Gastroesophageal sphincter (tissue), 4 donors: ENCODE measurements at regions not wholly inside any gene's neighbourhood (a gene's known extent, or its start where the extent isn't known, plus 50 kb on each side); places are given as distances from the start of the nearest gene placed in this dataset.

Source experiments
- ATAC-seq: fragments of 150-250 bp; one replicate; pipeline ENCODE4 v1.9.1; 2016; ENCODE audit warnings: mild to moderate bottlenecking, moderate library complexity
- H3K27ac ChIP-seq, 4 donors: fragments of 200-600 bp; sonication (generic) in 3 of 4; 1 replicate in 3 of 4; 2 replicates in 1 of 4; pipeline ENCODE4 v1.5.1; 2016 to 2019
- H3K27me3 ChIP-seq: fragments of 200-600 bp; sonication (generic); one replicate; pipeline ENCODE4 v1.5.1; 2019
- H3K36me3 ChIP-seq, 2 donors: fragments of 200-600 bp; sonication (generic); one replicate each; pipeline ENCODE4 v1.5.1; 2019; ENCODE audit warnings: control low read depth in 1 of 2
- H3K4me1 ChIP-seq, 3 donors: fragments of 200-600 bp; sonication (generic); 1 replicate in 2 of 3; 2 replicates in 1 of 3; pipeline ENCODE4 v1.5.1; 2016 to 2019; ENCODE audit warnings: control low read depth in 2 of 3
- H3K4me3 ChIP-seq, 2 donors: fragments of 200-600 bp; sonication (generic); one replicate each; pipeline ENCODE4 v1.5.1; 2019; ENCODE audit warnings: mild to moderate bottlenecking in 1 of 2, moderate library complexity in 1 of 2
- H3K9me3 ChIP-seq, 3 donors: fragments of 200-600 bp; sonication (generic); one replicate each; pipeline ENCODE4 v1.5.1; 2017 to 2019; ENCODE audit warnings: control low read depth in 2 of 3
- CTCF ChIP-seq, 4 experiments: fragments of 200-600 bp in 2 of 4; fragments of 450-650 bp in 2 of 4; sonication (generic) in 1 of 4; IDR thresholded peaks; one replicate each; pipeline ENCODE4 v1.5.1; 2017 to 2019; ENCODE audit warnings: antibody characterized with exemption in 4 of 4, mild to moderate bottlenecking in 2 of 4, moderate library complexity in 2 of 4
- EP300 ChIP-seq: sonication (generic); formaldehyde crosslinking; IDR thresholded peaks from one replicate; pipeline ENCODE4 v1.6.1; 2017; ENCODE audit warnings: antibody characterized with exemption, mild to moderate bottlenecking
- POLR2A ChIP-seq, 2 donors: fragments of 450-650 bp; IDR thresholded peaks; one replicate each; pipeline ENCODE4 v1.6.1; 2017; ENCODE audit warnings: antibody characterized with exemption in 2 of 2, mild to moderate bottlenecking in 2 of 2, moderate library complexity in 1 of 2
- POLR2AphosphoS5 ChIP-seq: sonication (generic); formaldehyde crosslinking; IDR thresholded peaks from one replicate; pipeline ENCODE4 v1.6.1; 2017; ENCODE audit warnings: antibody characterized with exemption
- WGBS, 2 donors: methylation state at CpG; one replicate each; pipeline ENCODE4 v1.1.5; 2018; ENCODE audit warnings: low coverage in 1 of 2; 5-methylcytosine and 5-hydroxymethylcytosine counted together

- ATAC-seq: no peak
- TF ChIP-seq POLR2AphosphoS5 (no peak), EP300 (no peak), POLR2A (IDR thresholded peaks at IDR 0.05) (no peak), CTCF (IDR thresholded peaks at IDR 0.05) (no peak)
- no peak overlapping the region for H3K4me3 ChIP-seq
- 81 to 85% methylated on average over 12 to 17 of the region's 18 CpGs for WGBS, 2 donors
- H3K27me3 ChIP-seq: peaks cover 61% of the 10 kb centered on the region
- H3K9me3 ChIP-seq: no peaks in the 10 kb centered on the region
- no peaks in the 10 kb centered on the region for H3K36me3 ChIP-seq
- no peaks in the 10 kb centered on the region for H3K4me1 ChIP-seq
- H3K27ac ChIP-seq: no peak overlapping the region
Observed at GRCh38 chr2:235303499-235304291, 190.1 kb upstream of the AGAP1 start.

- ATAC-seq: no peak
- Histone ChIP-seq H3K4me1 (no peaks in the 10 kb centered on the region), H3K9me3 (peaks cover 0 to under 1% (median 0%) of the 10 kb centered on the region in 3 donors), H3K27ac (no peak overlapping the region), H3K36me3 (no peaks in the 10 kb centered on the region), H3K4me3 (no peak overlapping the region), H3K27me3 (peaks cover 46% of the 10 kb centered on the region)
- WGBS, 2 donors: 87 to 100% methylated on average over 2 to 3 of the region's 6 CpGs
- TF ChIP-seq EP300 (no peak), POLR2AphosphoS5 (no peak), POLR2A (IDR thresholded peaks at IDR 0.05) (no peak), CTCF (IDR thresholded peaks at IDR 0.05) (no peak)
Observed at GRCh38 chr2:235305678-235306077, 188.2 kb upstream of the AGAP1 start.

GRCh38 chr2:235311044-235311443 is 182.8 kb upstream of the AGAP1 start:
- peaks cover 5% of the 10 kb centered on the region for H3K27me3 ChIP-seq
- H3K36me3 ChIP-seq: no peaks in the 10 kb centered on the region
- 78% methylated on average over 4 of the region's 4 CpGs; no CpG with 5 or more reads in 1 of the 2 donors for WGBS, 2 donors
- no peak overlapping the region for H3K27ac ChIP-seq
- ATAC-seq: no peak
- H3K4me3 ChIP-seq: no peak overlapping the region
- peaks cover 0 to 8% (median 0%) of the 10 kb centered on the region in 3 donors for H3K9me3 ChIP-seq
- TF ChIP-seq POLR2A (IDR thresholded peaks at IDR 0.05): no peak
- TF ChIP-seq EP300: no peak
- no peak for TF ChIP-seq CTCF (IDR thresholded peaks at IDR 0.05)
- TF ChIP-seq POLR2AphosphoS5: no peak
- no peaks in the 10 kb centered on the region for H3K4me1 ChIP-seq

- no peak for ATAC-seq
- H3K4me3 ChIP-seq: no peak overlapping the region
- 25 to 63% methylated on average over 1 of the region's 2 CpGs for WGBS, 2 donors
- no peak overlapping the region for H3K27ac ChIP-seq
- H3K27me3 ChIP-seq: peaks cover 5% of the 10 kb centered on the region
- H3K9me3 ChIP-seq: peaks cover 0 to 8% (median 0%) of the 10 kb centered on the region in 3 donors
- no peak for TF ChIP-seq POLR2AphosphoS5
- TF ChIP-seq CTCF (IDR thresholded peaks at IDR 0.05): no peak
- no peak for TF ChIP-seq EP300
- no peak for TF ChIP-seq POLR2A (IDR thresholded peaks at IDR 0.05)
- H3K36me3 ChIP-seq: no peaks in the 10 kb centered on the region
- no peaks in the 10 kb centered on the region for H3K4me1 ChIP-seq
Observed at GRCh38 chr2:235312571-235312970, 181.3 kb upstream of the AGAP1 start.

GRCh38 chr2:235314371-235314930 is 179.4 kb upstream of the AGAP1 start:
- TF ChIP-seq POLR2AphosphoS5 (no peak), POLR2A (IDR thresholded peaks at IDR 0.05) (no peak), CTCF (IDR thresholded peaks at IDR 0.05) (no peak), EP300 (no peak)
- no peak for ATAC-seq
- H3K36me3 ChIP-seq: no peaks in the 10 kb centered on the region
- no peaks in the 10 kb centered on the region for H3K4me1 ChIP-seq
- H3K9me3 ChIP-seq: peaks cover 0 to 8% (median 0%) of the 10 kb centered on the region in 3 donors
- no peak overlapping the region for H3K27ac ChIP-seq
- H3K4me3 ChIP-seq: no peak overlapping the region
- 53 to 100% methylated on average over 1 to 3 of the region's 11 CpGs for WGBS, 2 donors
- H3K27me3 ChIP-seq: peaks cover 5% of the 10 kb centered on the region
